Ascending aorta (tissue), 2 donors: ENCODE measurements at regions not wholly inside any gene's neighbourhood (a gene's known extent, or its start where the extent isn't known, plus 50 kb on each side); places are given as distances from the start of the nearest gene placed in this dataset.

Experiments used
- DNase-seq, 2 donors: peaks; one replicate each; pipeline ENCODE4 v3.0.0-alpha.2; 2019; ENCODE audit warnings: low spot score in 2 of 2
- H3K27ac ChIP-seq, 2 donors: fragments of 200-600 bp; sonication (generic); one replicate each; pipeline ENCODE4 v1.5.1; 2016 to 2017; ENCODE audit warnings: mild to moderate bottlenecking in 1 of 2
- H3K27me3 ChIP-seq: fragments of 200-600 bp; sonication (generic); one replicate; pipeline ENCODE4 v1.5.1; 2017
- H3K36me3 ChIP-seq, 2 donors: fragments of 200-600 bp; sonication (generic); one replicate each; pipeline ENCODE4 v1.5.1; 2016
- H3K4me1 ChIP-seq, 2 donors: fragments of 200-600 bp; sonication (generic); one replicate each; pipeline ENCODE4 v1.5.1; 2016 to 2017; ENCODE audit warnings: mild to moderate bottlenecking in 1 of 2
- H3K4me3 ChIP-seq, 2 donors: fragments of 200-600 bp; sonication (generic); one replicate each; pipeline ENCODE4 v1.5.1; 2016 to 2017; ENCODE audit warnings: mild to moderate bottlenecking in 1 of 2
- H3K9me3 ChIP-seq, 2 donors: fragments of 200-600 bp; sonication (generic); one replicate each; pipeline ENCODE4 v1.5.1; 2016
- intact Hi-C: fragments of 100-400 bp; cut with DNase I; formaldehyde crosslinking; loops from one replicate; pipeline ENCODE4 v1.15.1; 2023
- TF ChIP-seq, protein P1 (sequence below), 3 experiments: fragments of 200-600 bp in 2 of 3; fragments of 450-650 bp in 1 of 3; sonication (generic) in 2 of 3; IDR thresholded peaks; one replicate each; pipeline ENCODE4 v1.5.1; 2016 to 2019; ENCODE audit warnings: antibody characterized with exemption in 3 of 3, mild to moderate bottlenecking in 1 of 3, moderate library complexity in 1 of 3

DNA sequence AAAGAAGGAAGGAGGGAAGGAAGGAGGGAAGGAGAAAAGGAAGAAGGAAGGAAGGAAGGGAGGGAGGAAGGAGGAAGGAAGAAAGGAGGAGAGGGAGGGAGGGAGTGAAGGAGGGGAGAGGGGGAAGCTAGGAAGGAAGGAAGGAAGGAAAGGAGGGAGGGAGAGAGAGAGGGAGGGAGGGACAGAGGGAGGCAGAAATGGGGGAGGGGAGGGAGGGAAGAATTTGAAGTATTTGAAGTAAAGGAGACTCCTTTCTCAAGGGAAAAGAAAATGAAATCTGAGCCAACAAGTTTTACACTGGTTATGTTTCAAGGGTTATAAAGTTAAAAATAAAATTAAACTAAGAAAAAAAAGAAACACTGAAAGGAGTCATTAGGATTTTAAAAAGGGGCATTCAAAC lies 431.4 kb downstream of the BRINP3 start:
- no peak for DNase-seq
- Histone ChIP-seq H3K4me3 (no peak overlapping the region), H3K27me3 (no peaks in the 10 kb centered on the region), H3K4me1 (no peaks in the 10 kb centered on the region), H3K36me3 (no peaks in the 10 kb centered on the region), H3K27ac (no peak overlapping the region), H3K9me3 (no peaks in the 10 kb centered on the region)
- intact Hi-C loops = no loop called here
- TF ChIP-seq, protein P1, sequence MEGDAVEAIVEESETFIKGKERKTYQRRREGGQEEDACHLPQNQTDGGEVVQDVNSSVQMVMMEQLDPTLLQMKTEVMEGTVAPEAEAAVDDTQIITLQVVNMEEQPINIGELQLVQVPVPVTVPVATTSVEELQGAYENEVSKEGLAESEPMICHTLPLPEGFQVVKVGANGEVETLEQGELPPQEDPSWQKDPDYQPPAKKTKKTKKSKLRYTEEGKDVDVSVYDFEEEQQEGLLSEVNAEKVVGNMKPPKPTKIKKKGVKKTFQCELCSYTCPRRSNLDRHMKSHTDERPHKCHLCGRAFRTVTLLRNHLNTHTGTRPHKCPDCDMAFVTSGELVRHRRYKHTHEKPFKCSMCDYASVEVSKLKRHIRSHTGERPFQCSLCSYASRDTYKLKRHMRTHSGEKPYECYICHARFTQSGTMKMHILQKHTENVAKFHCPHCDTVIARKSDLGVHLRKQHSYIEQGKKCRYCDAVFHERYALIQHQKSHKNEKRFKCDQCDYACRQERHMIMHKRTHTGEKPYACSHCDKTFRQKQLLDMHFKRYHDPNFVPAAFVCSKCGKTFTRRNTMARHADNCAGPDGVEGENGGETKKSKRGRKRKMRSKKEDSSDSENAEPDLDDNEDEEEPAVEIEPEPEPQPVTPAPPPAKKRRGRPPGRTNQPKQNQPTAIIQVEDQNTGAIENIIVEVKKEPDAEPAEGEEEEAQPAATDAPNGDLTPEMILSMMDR (IDR thresholded peaks at IDR 0.05) = no peak
